ENCODE measurements at regions not wholly inside any gene's neighbourhood (a gene's known extent, or its start where the extent isn't known, plus 50 kb on each side); places are given as distances from the start of the nearest gene placed in this dataset.
"Not testable (repeated sequence)": the region's sequence is repeated elsewhere in the genome, so short reads cannot be mapped to it uniquely, and the experiment has no call there.

- no peak for DNase-seq (ENCODE audit: low spot score)
Measured at GRCh38 chr3:127071597-127072001, 88.7 kb downstream of the PLXNA1 start.

- no peak for DNase-seq (ENCODE audit: low spot score)
Measured at GRCh38 chr3:127072221-127072771, 89.4 kb downstream of the PLXNA1 start.

- DNase-seq (ENCODE audit: low spot score), result no peak
Measured at GRCh38 chr3:127072971-127073783, 90.3 kb downstream of the PLXNA1 start.

- no peak for DNase-seq (ENCODE audit: low spot score)
Measured at GRCh38 chr3:127073941-127074820, 91.3 kb downstream of the PLXNA1 start.

- no peak for DNase-seq (ENCODE audit: low spot score)
Measured at GRCh38 chr3:127074900-127075360, 92.0 kb downstream of the PLXNA1 start.

GRCh38 chr3:127076166-127076992 is 93.5 kb downstream of the PLXNA1 start:
- not testable (repeated sequence) for DNase-seq (ENCODE audit: low spot score)

- DNase-seq (ENCODE audit: low spot score), result no peak
Measured at GRCh38 chr3:127077068-127077467, 94.2 kb downstream of the PLXNA1 start.

GRCh38 chr3:127077505-127078064 is 94.7 kb downstream of the PLXNA1 start:
- no peak for DNase-seq (ENCODE audit: low spot score)

GRCh38 chr3:127078626-127079025 is 95.7 kb downstream of the PLXNA1 start:
- no peak for DNase-seq (ENCODE audit: low spot score)

- DNase-seq (ENCODE audit: low spot score), result no peak
Measured at GRCh38 chr3:127079211-127079610, 96.3 kb downstream of the PLXNA1 start.

GRCh38 chr3:127081001-127081720 is 98.2 kb downstream of the PLXNA1 start:
- DNase-seq (ENCODE audit: low spot score), result no peak

- no peak for DNase-seq (ENCODE audit: low spot score)
Measured at GRCh38 chr3:127082066-127082465, 99.2 kb downstream of the PLXNA1 start.

GRCh38 chr3:127083778-127084397 is 101.0 kb downstream of the PLXNA1 start:
- no peak for DNase-seq (ENCODE audit: low spot score)

GRCh38 chr3:127084401-127084990 is 101.6 kb downstream of the PLXNA1 start:
- DNase-seq (ENCODE audit: low spot score), result no peak

- DNase-seq (ENCODE audit: low spot score), result no peak
Measured at GRCh38 chr3:127085576-127085975, 102.7 kb downstream of the PLXNA1 start.

- not testable (repeated sequence) for DNase-seq (ENCODE audit: low spot score)
Measured at GRCh38 chr3:127086591-127086990, 103.7 kb downstream of the PLXNA1 start.

GRCh38 chr3:127087441-127087840 is 104.5 kb downstream of the PLXNA1 start:
- no peak for DNase-seq (ENCODE audit: low spot score)

- no peak for DNase-seq (ENCODE audit: low spot score)
Measured at GRCh38 chr3:127088511-127089351, 104.2 kb upstream of the PRR23E start.
